NCI-H1092 treated with DMSO at 0.1 percent for 48 hours (cell line): ENCODE measurements at regions not wholly inside any gene's neighbourhood (a gene's known extent, or its start where the extent isn't known, plus 50 kb on each side); places are given as distances from the start of the nearest gene placed in this dataset.
A peak's percentile ranks its signal among the peaks of the same experiment; 100 is the strongest.

ENCODE experiments used
- DNase-seq: peaks from one replicate; lab custom pipeline; 2025; lab: John Stamatoyannopoulos, UW

- DNase-seq, result no peak
Observed at GRCh38 chr13:97135883-97136282, 86.2 kb upstream of the MBNL2 start.

- DNase-seq, result peak; percentile 17
Observed at GRCh38 chr13:97136418-97136817, 85.7 kb upstream of the MBNL2 start.

GRCh38 chr13:97139691-97140090, 82.4 kb upstream of the MBNL2 start:
- DNase-seq, result no peak

- DNase-seq, result no peak
Observed at GRCh38 chr13:97140131-97140530, 82.0 kb upstream of the MBNL2 start.

GRCh38 chr13:97140611-97141010, 81.5 kb upstream of the MBNL2 start:
- DNase-seq, result no peak

- DNase-seq, result no peak
Observed at GRCh38 chr13:97141097-97141496, 81.0 kb upstream of the MBNL2 start.

- no peak for DNase-seq
Observed at GRCh38 chr13:97141564-97142005, 80.5 kb upstream of the MBNL2 start.

GRCh38 chr13:97142452-97142851, 79.7 kb upstream of the MBNL2 start:
- DNase-seq, result no peak

- DNase-seq, result no peak
Observed at GRCh38 chr13:97145057-97145456, 77.1 kb upstream of the MBNL2 start.

- no peak for DNase-seq
Observed at GRCh38 chr13:97148894-97149293, 73.2 kb upstream of the MBNL2 start.

GRCh38 chr13:97160421-97160820, 61.7 kb upstream of the MBNL2 start:
- no peak for DNase-seq

- DNase-seq, result no peak
Observed at GRCh38 chr13:97161582-97162231, 60.4 kb upstream of the MBNL2 start.

- no peak for DNase-seq
Observed at GRCh38 chr13:97165502-97166425, 56.4 kb upstream of the MBNL2 start.

- DNase-seq, result no peak
Observed at GRCh38 chr13:97171136-97171535, 51.0 kb upstream of the MBNL2 start.
